ENCODE measurements at regions not wholly inside any gene's neighbourhood (a gene's known extent, or its start where the extent isn't known, plus 50 kb on each side); places are given as distances from the start of the nearest gene placed in this dataset.

DNA sequence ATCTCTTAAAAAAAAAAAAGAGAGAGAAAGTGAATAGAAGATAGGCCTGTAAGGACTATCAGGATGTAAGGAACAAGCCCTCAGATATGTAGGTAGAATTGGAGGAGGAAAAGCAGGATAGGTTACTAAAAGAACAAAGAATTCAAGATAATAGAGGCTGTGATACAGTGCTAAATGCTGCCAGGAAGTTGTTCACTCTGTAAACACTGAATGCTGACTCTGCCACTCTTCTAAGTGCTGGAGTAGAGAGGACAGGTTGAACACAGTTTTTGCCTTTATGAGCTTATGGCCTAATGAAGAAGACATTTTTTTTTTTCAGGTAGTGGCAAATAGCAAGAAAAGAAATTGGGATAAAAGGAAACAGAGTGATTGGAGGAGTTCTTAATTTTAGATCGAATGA, 90.6 kb upstream of the ZNF678 start:
- no peaks in the 10 kb centered on the region for H4K20me1 ChIP-seq (ENCODE audit: insufficient read depth, low read length)
- no peak overlapping the region for H3K4me2 ChIP-seq (ENCODE audit: low read length)
- H3K27ac ChIP-seq (ENCODE audit: low read length), result no peak overlapping the region
- H3K27me3 ChIP-seq (ENCODE audit: low read depth, low read length), result peaks cover 9% of the 10 kb centered on the region; the same call in 1 of the 2 replicates
- H3K9me3 ChIP-seq (ENCODE audit: insufficient read depth, low read length), result no peaks in the 10 kb centered on the region
- no peak overlapping the region for H3K4me3 ChIP-seq (ENCODE audit: low read length)
- no peak overlapping the region for H3K9ac ChIP-seq (ENCODE audit: low read length)
- TF ChIP-seq, protein P1, sequence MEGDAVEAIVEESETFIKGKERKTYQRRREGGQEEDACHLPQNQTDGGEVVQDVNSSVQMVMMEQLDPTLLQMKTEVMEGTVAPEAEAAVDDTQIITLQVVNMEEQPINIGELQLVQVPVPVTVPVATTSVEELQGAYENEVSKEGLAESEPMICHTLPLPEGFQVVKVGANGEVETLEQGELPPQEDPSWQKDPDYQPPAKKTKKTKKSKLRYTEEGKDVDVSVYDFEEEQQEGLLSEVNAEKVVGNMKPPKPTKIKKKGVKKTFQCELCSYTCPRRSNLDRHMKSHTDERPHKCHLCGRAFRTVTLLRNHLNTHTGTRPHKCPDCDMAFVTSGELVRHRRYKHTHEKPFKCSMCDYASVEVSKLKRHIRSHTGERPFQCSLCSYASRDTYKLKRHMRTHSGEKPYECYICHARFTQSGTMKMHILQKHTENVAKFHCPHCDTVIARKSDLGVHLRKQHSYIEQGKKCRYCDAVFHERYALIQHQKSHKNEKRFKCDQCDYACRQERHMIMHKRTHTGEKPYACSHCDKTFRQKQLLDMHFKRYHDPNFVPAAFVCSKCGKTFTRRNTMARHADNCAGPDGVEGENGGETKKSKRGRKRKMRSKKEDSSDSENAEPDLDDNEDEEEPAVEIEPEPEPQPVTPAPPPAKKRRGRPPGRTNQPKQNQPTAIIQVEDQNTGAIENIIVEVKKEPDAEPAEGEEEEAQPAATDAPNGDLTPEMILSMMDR (IDR thresholded peaks at IDR 0.05; ENCODE audit: low read depth, low read length), result no peak
- TF ChIP-seq EZH2phosphoT487 (IDR thresholded peaks at IDR 0.05; ENCODE audit: low read depth), result no peak
- no peaks in the 10 kb centered on the region for H3K79me2 ChIP-seq (ENCODE audit: low read length)
- H3K36me3 ChIP-seq (replicated peaks; ENCODE audit: low read depth, low read length), result no peaks in the 10 kb centered on the region
- no peaks in the 10 kb centered on the region for H3K4me1 ChIP-seq (ENCODE audit: low read length)
- H2AFZ ChIP-seq (ENCODE audit: low read depth, low read length), result no peak overlapping the region

DNA sequence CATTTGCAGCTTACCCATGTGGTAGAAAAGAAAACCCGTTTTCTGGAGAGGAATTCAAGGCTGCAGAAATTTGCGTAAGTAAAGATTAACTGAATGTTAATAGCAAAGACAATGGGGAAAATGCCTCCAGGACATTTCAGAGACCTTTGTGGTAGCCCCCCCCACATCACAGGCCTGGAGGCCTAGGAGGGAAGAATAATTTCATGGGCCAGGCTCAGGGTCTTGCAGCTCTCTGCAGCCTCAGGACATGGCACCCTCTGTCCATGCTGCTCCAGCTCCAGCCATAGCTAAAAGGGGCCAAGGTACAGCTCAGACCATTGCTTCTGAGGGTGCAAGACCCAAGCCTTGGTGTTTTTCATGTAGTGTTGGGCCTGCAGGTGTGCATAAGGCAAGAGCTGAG, 92.7 kb upstream of the ZNF678 start:
- TF ChIP-seq, protein P1 (IDR thresholded peaks at IDR 0.05; ENCODE audit: low read depth, low read length), result no peak
- no peak for TF ChIP-seq EZH2phosphoT487 (IDR thresholded peaks at IDR 0.05; ENCODE audit: low read depth)

DNA sequence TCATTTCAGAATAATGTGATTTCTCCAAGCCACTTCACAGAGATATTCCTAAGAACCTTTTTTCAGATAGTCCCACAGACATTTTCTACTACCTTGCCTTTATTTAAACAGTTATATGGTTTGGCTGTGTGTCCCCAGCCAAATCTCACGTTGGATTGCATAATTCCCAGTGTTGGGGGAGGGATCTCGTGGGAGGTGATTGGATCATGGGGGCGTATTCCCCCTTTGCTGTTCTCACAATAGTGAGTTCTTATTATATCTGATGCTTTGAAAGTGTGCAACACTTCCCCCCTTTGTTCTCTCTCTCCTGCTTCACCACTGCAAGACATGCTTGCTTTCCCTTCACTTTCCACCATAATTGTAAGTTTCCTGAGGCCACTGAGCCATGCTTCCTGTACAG, 93.6 kb upstream of the ZNF678 start:
- Histone ChIP-seq H3K9ac (ENCODE audit: low read length) (no peak overlapping the region), H3K4me3 (ENCODE audit: low read length) (no peak overlapping the region), H3K9me3 (ENCODE audit: insufficient read depth, low read length) (no peaks in the 10 kb centered on the region), H3K79me2 (ENCODE audit: low read length) (no peaks in the 10 kb centered on the region), H4K20me1 (ENCODE audit: insufficient read depth, low read length) (no peaks in the 10 kb centered on the region), H3K4me1 (ENCODE audit: low read length) (no peaks in the 10 kb centered on the region), H2AFZ (ENCODE audit: low read depth, low read length) (no peak overlapping the region), H3K4me2 (ENCODE audit: low read length) (no peak overlapping the region), H3K27me3 (ENCODE audit: low read depth, low read length) (peaks cover 17% of the 10 kb centered on the region; the same call in 1 of the 2 replicates), H3K36me3 (replicated peaks; ENCODE audit: low read depth, low read length) (no peaks in the 10 kb centered on the region), H3K27ac (ENCODE audit: low read length) (no peak overlapping the region)
- TF ChIP-seq EZH2phosphoT487 (IDR thresholded peaks at IDR 0.05; ENCODE audit: low read depth), result no peak
- TF ChIP-seq, protein P1 (IDR thresholded peaks at IDR 0.05; ENCODE audit: low read depth, low read length), result no peak

More for the DNA sequence above, 92.7 kb upstream of the ZNF678 start:
- Histone ChIP-seq H3K9ac (ENCODE audit: low read length) (no peak overlapping the region), H3K4me3 (ENCODE audit: low read length) (no peak overlapping the region), H3K4me1 (ENCODE audit: low read length) (no peaks in the 10 kb centered on the region), H3K9me3 (ENCODE audit: insufficient read depth, low read length) (no peaks in the 10 kb centered on the region), H2AFZ (ENCODE audit: low read depth, low read length) (no peak overlapping the region), H3K4me2 (ENCODE audit: low read length) (no peak overlapping the region), H4K20me1 (ENCODE audit: insufficient read depth, low read length) (no peaks in the 10 kb centered on the region), H3K79me2 (ENCODE audit: low read length) (no peaks in the 10 kb centered on the region), H3K36me3 (replicated peaks; ENCODE audit: low read depth, low read length) (no peaks in the 10 kb centered on the region), H3K27ac (ENCODE audit: low read length) (no peak overlapping the region), H3K27me3 (ENCODE audit: low read depth, low read length) (peaks cover 13% of the 10 kb centered on the region; the same call in 1 of the 2 replicates)

DNA sequence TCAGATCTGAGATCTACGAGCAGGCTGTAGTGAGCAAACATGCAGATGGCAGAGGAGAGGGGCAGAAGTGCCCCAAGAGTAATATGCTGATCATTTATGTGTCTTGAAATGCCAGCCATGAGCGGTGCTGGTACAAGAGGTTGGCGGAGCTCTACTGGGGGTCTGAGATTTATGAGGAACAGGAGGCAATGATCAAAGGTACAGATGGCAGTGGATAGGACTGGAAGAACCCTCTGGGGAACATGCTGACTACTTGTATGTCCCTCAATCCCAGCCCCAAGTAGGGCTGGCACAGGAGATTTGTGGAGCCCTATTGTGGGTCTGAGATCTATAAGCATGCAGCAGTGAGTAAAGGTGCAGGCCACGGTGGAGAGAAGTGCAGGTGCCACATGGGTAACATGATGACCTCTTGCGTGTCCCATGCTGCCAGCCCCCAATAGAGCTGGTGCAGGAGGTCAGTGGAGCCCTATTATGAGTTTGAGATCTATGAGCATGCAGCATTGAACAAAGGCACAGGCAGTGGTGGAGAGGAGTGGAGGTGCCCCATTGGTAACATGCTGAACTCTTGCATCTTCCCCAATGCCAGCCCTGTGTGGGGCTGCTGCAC, 97.2 kb upstream of the ZNF678 start:
- TF ChIP-seq, protein P1 (IDR thresholded peaks at IDR 0.05; ENCODE audit: low read depth, low read length), result no peak
- TF ChIP-seq EZH2phosphoT487 (IDR thresholded peaks at IDR 0.05; ENCODE audit: low read depth), result no peak
- Histone ChIP-seq H3K27me3 (ENCODE audit: low read depth, low read length) (peaks cover 22% of the 10 kb centered on the region; the same call in 1 of the 2 replicates), H2AFZ (ENCODE audit: low read depth, low read length) (no peak overlapping the region)

More for the DNA sequence above, 97.2 kb upstream of the ZNF678 start:
- no peaks in the 10 kb centered on the region for H3K36me3 ChIP-seq (replicated peaks; ENCODE audit: low read depth, low read length)
- no peak overlapping the region for H3K9ac ChIP-seq (ENCODE audit: low read length)
- no peak overlapping the region for H3K27ac ChIP-seq (ENCODE audit: low read length)
- H3K4me1 ChIP-seq (ENCODE audit: low read length), result no peaks in the 10 kb centered on the region
- no peaks in the 10 kb centered on the region for H4K20me1 ChIP-seq (ENCODE audit: insufficient read depth, low read length)
- no peak overlapping the region for H3K4me2 ChIP-seq (ENCODE audit: low read length)
- H3K9me3 ChIP-seq (ENCODE audit: insufficient read depth, low read length), result no peaks in the 10 kb centered on the region
- no peak overlapping the region for H3K4me3 ChIP-seq (ENCODE audit: low read length)
- H3K79me2 ChIP-seq (ENCODE audit: low read length), result no peaks in the 10 kb centered on the region
